HEK293 (cell line): ENCODE measurements at regions not wholly inside any gene's neighbourhood (a gene's known extent, or its start where the extent isn't known, plus 50 kb on each side); places are given as distances from the start of the nearest gene placed in this dataset.

Experiments
- ZBTB21 ChIP-seq: fragments of 450-650 bp; formaldehyde crosslinking; IDR thresholded peaks from 2 replicates; pipeline ENCODE4 v1.5.1; 2017; ENCODE audit warnings: missing biosample characterization, missing genetic modification characterization
- ZNF266 ChIP-seq: fragments of 450-650 bp; formaldehyde crosslinking; IDR thresholded peaks from 2 replicates; pipeline ENCODE4 v1.5.1; 2016; ENCODE audit warnings: missing biosample characterization, missing genetic modification characterization, low read depth
- TF ChIP-seq, protein P1 (sequence below): fragments of 450-650 bp; formaldehyde crosslinking; IDR thresholded peaks from 2 replicates; pipeline ENCODE4 v1.5.1; 2016; ENCODE audit warnings: missing biosample characterization, missing genetic modification characterization
- TF ChIP-seq, protein P2 (sequence below): fragments of 450-650 bp; formaldehyde crosslinking; IDR thresholded peaks from 2 replicates; pipeline ENCODE4 v1.5.1; 2016; ENCODE audit warnings: missing biosample characterization, missing genetic modification characterization
- TF ChIP-seq, protein P3 (sequence below): fragments of 450-650 bp; formaldehyde crosslinking; IDR thresholded peaks from 2 replicates; pipeline ENCODE4 v1.5.1; 2016; ENCODE audit warnings: missing biosample characterization, missing genetic modification characterization
- TF ChIP-seq, protein P4 (sequence below): fragments of 450-650 bp; formaldehyde crosslinking; IDR thresholded peaks from 2 replicates; pipeline ENCODE4 v1.5.1; 2017; ENCODE audit warnings: missing biosample characterization, missing genetic modification characterization

DNA sequence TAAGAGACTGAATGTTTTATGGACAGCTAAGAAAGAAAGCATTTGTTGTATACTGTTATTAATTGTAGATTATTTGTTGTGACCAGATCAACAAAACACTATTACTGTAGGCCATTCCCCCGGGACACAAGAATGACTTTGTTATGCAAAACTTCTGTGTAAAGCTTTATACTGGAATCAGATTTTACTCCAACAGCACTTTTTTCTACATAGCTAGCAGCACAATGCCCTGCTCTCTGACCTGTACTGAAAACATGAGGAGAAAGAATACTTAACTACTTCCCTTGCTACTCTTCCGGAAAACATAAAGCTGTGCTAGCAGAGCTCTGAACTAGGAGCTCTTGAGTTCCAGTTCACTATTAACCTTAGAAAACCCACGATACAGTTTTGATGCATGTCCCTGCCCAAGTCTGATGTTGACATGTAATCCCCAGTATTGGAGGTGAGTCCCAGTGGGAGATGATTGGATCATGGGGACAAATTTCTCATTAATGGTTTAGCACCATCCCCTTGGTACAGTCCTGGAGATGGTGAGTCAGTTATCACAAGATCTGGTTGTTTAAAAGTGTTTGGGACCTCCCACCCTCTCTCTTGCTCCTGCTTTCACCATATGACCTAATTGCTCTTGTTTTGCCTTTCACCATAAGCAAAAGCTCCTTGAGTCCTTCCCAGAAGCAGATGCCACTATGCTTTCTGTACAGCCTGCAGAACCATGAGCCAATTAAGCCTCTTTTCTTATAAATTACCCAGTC, 601.1 kb upstream of the PIK3C3 start:
- TF ChIP-seq ZBTB21 (tag by site-specific recombination) (no peak), ZNF266 (tag by site-specific recombination) (no peak)
- TF ChIP-seq, protein P1, sequence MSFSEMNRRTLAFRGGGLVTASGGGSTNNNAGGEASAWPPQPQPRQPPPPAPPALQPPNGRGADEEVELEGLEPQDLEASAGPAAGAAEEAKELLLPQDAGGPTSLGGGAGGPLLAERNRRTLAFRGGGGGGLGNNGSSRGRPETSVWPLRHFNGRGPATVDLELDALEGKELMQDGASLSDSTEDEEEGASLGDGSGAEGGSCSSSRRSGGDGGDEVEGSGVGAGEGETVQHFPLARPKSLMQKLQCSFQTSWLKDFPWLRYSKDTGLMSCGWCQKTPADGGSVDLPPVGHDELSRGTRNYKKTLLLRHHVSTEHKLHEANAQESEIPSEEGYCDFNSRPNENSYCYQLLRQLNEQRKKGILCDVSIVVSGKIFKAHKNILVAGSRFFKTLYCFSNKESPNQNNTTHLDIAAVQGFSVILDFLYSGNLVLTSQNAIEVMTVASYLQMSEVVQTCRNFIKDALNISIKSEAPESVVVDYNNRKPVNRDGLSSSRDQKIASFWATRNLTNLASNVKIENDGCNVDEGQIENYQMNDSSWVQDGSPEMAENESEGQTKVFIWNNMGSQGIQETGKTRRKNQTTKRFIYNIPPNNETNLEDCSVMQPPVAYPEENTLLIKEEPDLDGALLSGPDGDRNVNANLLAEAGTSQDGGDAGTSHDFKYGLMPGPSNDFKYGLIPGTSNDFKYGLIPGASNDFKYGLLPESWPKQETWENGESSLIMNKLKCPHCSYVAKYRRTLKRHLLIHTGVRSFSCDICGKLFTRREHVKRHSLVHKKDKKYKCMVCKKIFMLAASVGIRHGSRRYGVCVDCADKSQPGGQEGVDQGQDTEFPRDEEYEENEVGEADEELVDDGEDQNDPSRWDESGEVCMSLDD (tag by site-specific recombination): no peak
- TF ChIP-seq, protein P2, sequence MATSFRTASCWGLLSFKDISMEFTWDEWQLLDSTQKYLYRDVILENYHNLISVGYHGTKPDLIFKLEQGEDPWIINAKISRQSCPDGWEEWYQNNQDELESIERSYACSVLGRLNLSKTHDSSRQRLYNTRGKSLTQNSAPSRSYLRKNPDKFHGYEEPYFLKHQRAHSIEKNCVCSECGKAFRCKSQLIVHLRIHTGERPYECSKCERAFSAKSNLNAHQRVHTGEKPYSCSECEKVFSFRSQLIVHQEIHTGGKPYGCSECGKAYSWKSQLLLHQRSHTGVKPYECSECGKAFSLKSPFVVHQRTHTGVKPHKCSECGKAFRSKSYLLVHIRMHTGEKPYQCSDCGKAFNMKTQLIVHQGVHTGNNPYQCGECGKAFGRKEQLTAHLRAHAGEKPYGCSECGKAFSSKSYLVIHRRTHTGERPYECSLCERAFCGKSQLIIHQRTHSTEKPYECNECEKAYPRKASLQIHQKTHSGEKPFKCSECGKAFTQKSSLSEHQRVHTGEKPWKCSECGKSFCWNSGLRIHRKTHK: no peak
- TF ChIP-seq, protein P3, sequence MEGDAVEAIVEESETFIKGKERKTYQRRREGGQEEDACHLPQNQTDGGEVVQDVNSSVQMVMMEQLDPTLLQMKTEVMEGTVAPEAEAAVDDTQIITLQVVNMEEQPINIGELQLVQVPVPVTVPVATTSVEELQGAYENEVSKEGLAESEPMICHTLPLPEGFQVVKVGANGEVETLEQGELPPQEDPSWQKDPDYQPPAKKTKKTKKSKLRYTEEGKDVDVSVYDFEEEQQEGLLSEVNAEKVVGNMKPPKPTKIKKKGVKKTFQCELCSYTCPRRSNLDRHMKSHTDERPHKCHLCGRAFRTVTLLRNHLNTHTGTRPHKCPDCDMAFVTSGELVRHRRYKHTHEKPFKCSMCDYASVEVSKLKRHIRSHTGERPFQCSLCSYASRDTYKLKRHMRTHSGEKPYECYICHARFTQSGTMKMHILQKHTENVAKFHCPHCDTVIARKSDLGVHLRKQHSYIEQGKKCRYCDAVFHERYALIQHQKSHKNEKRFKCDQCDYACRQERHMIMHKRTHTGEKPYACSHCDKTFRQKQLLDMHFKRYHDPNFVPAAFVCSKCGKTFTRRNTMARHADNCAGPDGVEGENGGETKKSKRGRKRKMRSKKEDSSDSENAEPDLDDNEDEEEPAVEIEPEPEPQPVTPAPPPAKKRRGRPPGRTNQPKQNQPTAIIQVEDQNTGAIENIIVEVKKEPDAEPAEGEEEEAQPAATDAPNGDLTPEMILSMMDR (tag by site-specific recombination): no peak
- TF ChIP-seq, protein P4, sequence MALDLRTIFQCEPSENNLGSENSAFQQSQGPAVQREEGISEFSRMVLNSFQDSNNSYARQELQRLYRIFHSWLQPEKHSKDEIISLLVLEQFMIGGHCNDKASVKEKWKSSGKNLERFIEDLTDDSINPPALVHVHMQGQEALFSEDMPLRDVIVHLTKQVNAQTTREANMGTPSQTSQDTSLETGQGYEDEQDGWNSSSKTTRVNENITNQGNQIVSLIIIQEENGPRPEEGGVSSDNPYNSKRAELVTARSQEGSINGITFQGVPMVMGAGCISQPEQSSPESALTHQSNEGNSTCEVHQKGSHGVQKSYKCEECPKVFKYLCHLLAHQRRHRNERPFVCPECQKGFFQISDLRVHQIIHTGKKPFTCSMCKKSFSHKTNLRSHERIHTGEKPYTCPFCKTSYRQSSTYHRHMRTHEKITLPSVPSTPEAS (tag by site-specific recombination): no peak
